Stimulated activated CD8-positive, alpha-beta memory T cell treated with anti-CD3 and anti-CD28 coated beads, Interleukin-7, amount 100 ng/mL, for 4 hours (primary cell): ENCODE measurements at regions not wholly inside any gene's neighbourhood (a gene's known extent, or its start where the extent isn't known, plus 50 kb on each side); places are given as distances from the start of the nearest gene placed in this dataset.
"Not testable (repeated sequence)": the region's sequence is repeated elsewhere in the genome, so short reads cannot be mapped to it uniquely, and the experiment has no call there.

Experiments
- DNase-seq, 2 donors: peaks; one replicate each; pipeline ENCODE4 v3.0.0-alpha.2; 2020; ENCODE audit warnings: low read depth in 2 of 2

DNA sequence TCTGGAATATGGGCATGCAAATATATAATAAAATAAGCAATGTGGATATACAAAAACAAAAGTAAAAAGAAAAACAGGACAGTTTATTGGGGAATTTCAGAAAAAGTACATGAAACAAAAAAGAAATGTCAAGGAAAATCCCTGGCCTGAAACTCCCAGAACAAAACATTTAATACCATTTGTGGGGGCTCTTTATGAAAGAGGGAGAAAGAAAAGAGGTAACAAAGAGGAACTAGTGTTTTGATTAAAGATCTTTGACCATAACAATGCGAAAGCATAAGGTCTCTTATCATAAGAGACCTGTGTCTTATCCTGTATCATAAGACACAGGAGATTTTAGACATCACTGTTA, 88.6 kb upstream of the ARID1B start:
- DNase-seq: no peak

- no peak for DNase-seq
Observed at GRCh38 chr6:156687789-156688619, 89.2 kb upstream of the ARID1B start.

DNA sequence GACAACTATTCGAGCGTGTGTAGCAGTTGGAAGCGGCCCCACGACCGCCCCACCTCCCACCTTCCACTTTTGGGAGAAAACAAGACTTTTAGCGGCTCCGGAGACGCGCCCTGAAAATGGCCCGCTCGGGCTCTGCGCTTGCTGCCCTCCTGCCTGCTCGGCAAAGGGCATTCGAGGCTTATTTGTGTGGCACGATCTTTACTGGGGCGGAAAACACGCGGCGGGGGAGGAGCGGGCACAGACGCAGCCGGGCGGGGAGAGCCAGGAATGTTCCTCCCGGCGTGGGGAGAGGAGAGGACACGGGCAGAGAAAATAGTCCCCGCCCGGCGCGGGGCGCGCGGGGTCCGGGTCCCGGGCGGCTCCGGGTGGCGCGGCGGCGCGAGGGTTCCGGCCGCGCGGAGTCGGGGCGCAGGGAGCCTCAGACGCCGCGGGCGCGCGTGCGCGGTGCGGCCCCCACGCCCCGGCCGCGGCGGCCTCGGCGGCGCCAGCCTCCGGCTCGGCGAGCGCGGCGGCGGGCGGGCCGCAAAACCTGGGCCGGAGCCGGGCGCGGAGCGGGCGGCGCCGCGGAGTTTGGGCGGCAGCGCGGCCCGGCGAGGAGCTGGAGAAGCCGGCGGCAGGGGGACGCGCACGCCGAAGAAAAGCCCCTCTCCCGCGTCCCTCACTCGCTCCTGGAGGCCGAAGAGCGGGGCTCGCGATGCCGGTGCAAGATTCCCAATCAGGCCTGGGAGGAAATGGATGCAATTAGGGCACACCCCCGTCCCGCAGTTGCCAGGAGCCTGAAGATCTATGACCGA, 90.0 kb upstream of the ARID1B start:
- peak; percentile 48 to 72 for DNase-seq

- DNase-seq: peak in 1 of 2 donors; percentile 21
Observed at GRCh38 chr6:156686301-156686994, 90.7 kb upstream of the ARID1B start.

GRCh38 chr6:156685823-156686222, 91.4 kb upstream of the ARID1B start:
- no peak for DNase-seq

GRCh38 chr6:156683821-156684220, 93.4 kb upstream of the ARID1B start:
- no peak for DNase-seq

DNA sequence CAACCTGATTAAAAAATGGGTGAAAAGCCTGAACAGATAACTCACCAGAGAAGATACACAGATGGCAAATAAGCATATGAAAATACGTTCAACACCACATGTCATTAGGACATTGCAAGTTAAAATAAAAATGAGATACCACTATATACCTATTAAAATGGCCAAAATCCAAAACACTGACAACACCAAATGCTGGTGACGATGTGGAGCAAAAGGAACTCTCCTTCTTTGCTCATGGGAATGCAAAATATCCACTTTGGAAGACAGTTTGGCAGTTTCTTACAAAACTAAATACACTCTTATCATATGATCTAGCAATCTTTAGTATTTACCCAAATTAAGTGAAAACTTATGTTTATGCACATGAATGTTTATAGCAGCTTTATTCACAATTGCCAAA, 100.5 kb upstream of the ARID1B start:
- DNase-seq: no peak

GRCh38 chr6:156674197-156674596, 103.0 kb upstream of the ARID1B start:
- no peak for DNase-seq

DNA sequence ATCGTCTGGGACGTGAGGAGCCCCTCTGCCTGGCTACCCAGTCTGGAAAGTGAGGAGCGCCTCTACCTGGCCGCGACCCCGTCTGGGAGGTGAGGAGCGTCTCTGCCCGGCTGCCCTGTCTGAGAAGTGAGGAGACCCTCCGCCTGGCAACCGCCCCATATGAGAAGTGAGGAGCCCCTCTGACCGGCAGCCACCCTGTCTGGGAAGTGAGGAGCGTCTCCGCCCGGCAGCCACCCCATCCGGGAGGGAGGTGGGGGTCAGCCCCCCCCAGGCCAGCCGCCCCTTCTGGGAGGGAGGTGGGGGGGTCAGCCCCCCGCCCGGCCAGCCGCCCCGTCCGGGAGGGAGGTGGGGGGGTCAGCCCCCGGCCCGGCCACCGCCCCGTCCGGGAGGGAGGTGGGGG, 107.1 kb upstream of the ARID1B start:
- DNase-seq: not testable (repeated sequence)

GRCh38 chr6:156662025-156662445, 115.1 kb upstream of the ARID1B start:
- peak in 1 of 2 donors; percentile 21 for DNase-seq

GRCh38 chr6:156660389-156660788, 116.8 kb upstream of the ARID1B start:
- DNase-seq: no peak

DNA sequence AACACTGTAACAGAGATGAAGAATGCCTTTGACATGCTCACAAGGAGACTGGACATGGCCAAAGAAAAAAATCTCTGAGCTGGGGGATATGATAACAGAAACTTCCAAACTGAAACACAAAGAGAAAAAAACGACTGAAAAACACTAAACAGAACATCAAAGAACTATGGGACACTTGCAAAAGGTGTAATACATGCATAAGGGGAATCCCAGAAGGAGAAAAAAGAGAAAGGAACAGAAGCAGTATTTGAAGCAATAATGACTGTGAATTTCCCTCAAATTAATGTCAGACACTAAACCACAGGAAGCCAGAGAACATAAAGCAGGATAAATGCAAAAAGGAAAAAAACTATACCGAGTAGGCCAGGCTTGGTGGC, 117.4 kb upstream of the ARID1B start:
- no peak for DNase-seq

GRCh38 chr6:156658966-156659821, 118.0 kb upstream of the ARID1B start:
- no peak for DNase-seq

GRCh38 chr6:156658186-156658965, 118.8 kb upstream of the ARID1B start:
- DNase-seq: no peak

DNA sequence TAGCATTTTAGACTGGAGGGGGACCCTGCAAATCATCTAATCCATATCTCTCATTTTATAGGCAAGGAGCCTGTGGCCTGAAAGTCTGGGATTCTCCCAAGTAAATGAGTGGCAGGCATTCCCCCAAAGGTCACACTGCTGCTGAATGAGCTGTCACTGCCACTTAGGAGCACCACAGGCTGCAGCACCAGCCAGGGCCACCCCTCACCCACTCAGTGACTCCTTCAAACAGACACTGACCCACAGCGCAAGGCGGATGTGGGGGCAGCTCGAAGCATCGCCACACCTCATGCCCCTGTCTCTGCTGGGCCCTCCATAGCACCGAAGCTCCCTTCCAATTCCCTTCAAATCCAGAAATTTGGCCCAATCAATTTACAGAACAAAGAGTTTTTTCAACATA, 119.9 kb upstream of the ARID1B start:
- DNase-seq: no peak

DNA sequence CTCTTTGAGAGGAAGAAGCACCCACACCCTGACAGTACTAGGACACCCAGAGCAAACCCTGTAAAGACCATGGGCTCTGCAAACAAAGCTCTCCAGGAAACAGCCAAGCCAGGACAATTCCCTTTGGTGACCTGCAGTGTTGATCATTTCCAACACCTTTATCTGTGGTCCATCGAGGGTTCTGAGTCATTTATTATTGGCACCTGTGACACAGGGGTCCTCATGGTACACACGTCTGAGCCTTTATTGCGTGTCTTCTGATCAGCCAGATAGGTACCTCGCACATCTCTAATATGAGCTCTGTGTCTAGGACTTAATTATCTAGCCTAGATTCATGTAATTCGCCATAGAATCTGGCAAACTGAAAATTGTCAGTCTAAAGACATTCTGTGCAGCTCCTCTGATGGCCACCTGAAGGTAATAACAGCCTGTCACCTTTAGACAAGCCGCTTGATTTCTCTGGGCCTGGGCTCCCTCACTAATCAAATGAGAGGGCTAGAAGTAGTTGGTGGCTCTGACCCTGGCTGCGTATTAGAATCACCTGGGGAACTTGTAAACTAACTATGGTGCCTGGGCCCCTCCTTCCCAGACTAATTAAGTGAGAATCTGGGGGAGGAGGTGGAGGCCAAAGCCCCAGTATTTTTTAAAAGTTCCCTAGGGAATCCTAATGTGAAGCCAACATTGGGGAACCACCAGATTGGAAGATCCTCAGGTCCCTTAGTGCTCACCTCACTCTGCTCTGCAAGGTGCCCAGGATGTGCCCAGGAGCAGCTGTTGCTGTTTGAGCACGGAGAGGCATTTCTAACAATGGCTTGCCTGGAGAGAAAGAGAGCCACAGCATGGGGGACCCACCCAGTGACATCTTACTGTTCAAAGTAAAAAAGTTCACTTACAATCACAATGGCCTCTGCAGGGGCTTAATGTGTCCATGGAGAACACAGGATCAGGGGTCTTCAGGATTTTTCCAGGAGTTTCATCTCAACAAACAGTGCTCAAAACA, 122.0 kb upstream of the ARID1B start:
- DNase-seq: no peak

GRCh38 chr6:156652231-156652750, 124.9 kb upstream of the ARID1B start:
- DNase-seq: no peak

GRCh38 chr6:156651486-156651885, 125.7 kb upstream of the ARID1B start:
- no peak for DNase-seq

DNA sequence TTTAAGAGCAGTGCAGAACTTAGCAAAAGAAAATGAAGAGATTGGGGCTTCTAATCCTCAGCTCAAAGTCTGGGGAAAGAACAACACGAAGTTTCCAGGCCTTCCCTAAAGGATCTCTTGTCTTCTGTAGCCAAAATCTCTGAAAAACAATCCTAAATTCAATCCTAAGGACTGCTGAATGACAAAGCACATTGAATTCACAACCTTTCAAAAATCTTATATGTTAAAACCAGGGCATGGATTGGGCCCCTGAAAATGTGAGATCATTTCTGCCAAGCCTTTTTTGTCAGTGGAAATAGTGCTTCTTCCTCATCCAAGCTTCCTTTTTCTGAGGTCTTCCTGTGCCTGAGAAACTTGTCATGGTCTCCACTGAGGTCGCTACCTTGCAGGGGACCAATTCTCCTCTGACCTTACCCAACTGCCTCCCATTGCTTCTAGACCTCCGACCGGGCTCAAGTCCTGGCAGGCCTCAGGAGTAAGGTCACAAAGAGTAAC, 126.2 kb upstream of the ARID1B start:
- no peak for DNase-seq
